ACHN (cell line): ENCODE measurements at regions not wholly inside any gene's neighbourhood (a gene's known extent, or its start where the extent isn't known, plus 50 kb on each side); places are given as distances from the start of the nearest gene placed in this dataset.

Experiments used
- DNase-seq: peaks from one replicate; pipeline ENCODE4 v3.0.0-alpha.2; 2015
- in situ Hi-C: cut with HindIII; loops from 2 replicates; pipeline ENCODE4 v1.10.0; 2017; ENCODE audit warnings: low sequenced_read_pairs, low pct_ligation_motif_present, low pct_unique_long_range_greater_than_20kb

DNA sequence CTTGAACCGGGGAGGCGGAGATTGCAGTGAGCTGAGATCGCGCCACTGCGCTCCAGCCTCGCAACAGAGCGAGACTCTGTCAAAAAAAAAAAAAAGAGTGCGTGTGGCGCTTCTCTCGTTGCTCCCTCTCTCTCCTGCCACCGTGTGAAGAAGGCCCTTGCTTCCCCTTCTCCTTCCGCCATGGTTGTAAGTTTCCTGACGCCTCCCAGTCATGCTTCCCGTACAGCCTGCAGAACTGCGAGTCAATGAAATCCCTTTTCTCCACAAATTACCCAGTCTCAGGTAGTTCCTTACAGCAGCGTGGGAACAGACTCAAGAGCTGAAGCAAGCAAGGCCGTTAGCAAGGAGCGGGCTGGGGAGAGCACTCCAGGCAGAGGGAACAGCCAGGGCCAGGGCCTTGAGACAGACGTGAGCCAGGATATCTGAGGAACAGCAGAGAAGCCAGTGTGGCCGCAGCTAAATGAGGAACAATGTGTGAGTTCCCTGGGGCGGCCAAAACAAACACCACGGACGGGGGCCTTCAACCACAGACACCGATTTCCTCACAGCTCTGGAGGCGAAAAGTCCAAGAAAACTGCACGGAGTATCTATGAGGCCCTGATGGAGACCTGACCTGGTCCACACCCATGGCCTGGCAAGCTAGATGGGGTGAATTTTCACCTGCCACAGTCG lies 54.2 kb upstream of the ETS2 start:
- no peak for DNase-seq
- in situ Hi-C loops = no loop called here

DNA sequence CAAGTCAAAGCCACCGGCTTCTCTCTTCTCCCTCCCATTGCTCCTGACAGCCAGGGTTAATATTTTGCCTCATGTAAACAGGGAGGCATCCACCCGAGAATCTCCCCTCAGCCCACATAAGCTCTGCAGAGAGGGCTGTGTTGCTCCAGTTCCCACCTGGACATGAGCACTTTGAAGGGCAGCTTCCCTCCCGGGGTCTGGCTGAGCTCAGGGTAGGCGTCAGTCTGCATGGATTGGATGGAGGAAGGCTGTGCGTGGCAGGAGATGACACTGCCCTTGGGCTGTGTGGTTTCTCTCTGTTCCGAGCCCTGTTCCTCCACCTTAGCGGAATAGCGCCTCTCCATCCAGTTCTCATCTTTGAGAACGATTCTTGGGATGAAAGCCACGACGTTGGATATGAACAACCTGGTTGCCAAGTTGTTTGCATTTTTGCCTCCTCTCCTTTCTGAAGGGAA lies 53.7 kb upstream of the ETS2 start:
- in situ Hi-C loops = no loop called here
- no peak for DNase-seq

DNA sequence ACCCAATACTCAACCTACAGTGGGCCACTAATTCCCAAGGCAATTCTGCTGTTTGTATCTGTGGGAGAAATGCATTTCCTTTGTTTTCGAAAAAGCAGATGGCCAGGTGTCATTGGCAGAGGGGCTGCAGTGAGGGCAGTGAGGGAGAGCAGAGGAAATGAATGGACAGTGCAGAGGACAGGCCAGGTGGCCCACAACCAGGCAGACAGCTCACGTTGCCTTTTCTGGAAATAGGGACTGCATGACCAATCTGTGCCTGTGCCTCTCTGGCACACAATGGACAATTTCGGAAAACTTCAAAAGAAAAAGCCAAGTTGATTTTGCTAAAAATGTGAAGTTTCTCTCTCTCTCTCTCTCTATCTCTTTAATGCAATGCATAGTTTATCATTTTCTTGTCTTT lies 52.6 kb upstream of the ETS2 start:
- DNase-seq = no peak
- in situ Hi-C loops = no loop called here

DNA sequence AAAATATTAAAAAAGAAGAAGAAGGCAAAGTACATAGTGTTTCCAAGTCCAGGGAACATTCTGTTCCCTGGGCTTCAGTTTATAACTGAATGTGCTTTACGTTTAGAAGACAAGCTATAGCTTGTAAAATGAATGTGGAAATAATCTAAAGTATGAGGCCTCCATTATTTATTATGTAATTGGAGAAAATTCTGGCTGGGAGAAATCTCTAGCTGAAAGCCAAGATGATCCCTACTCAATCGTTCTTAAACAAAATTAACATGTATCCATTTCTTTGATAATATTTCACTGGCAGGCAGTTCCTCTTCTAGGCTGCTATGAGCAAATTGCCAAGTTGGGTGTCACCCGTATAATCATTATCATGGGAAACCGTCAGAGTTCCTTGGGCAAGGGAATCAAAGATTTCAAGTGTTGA lies 52.2 kb upstream of the ETS2 start:
- no peak for DNase-seq
- in situ Hi-C loops = no loop called here
